ENCODE measurements at regions not wholly inside any gene's neighbourhood (a gene's known extent, or its start where the extent isn't known, plus 50 kb on each side); places are given as distances from the start of the nearest gene placed in this dataset.

DNA sequence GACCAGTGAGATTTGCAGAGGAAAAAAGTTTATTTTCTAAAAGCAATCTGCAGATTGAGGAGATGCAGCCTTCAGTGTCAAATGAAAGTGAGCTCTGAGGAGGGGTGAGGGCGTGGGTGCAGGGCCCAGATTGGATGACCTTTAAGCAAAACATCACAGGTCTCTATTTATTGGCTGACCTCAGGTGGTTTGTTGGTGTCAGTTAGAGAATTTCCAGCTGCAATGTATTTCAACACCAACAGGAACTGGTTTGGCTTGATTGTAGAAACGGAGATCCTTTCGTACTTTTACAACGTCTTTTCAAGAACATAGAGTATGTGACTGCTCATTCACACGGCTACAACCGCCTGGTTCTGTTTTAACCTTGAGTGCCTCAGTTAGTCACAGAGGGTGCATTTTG lies 1069.1 kb downstream of the EFNA5 start:
- no peak for DNase-seq (ENCODE audit: low spot score)
- H3K4me1 ChIP-seq: no peaks in the 10 kb centered on the region
- no peak overlapping the region for H3K4me3 ChIP-seq
- H3K27ac ChIP-seq: no peak overlapping the region
- TF ChIP-seq, protein P1, sequence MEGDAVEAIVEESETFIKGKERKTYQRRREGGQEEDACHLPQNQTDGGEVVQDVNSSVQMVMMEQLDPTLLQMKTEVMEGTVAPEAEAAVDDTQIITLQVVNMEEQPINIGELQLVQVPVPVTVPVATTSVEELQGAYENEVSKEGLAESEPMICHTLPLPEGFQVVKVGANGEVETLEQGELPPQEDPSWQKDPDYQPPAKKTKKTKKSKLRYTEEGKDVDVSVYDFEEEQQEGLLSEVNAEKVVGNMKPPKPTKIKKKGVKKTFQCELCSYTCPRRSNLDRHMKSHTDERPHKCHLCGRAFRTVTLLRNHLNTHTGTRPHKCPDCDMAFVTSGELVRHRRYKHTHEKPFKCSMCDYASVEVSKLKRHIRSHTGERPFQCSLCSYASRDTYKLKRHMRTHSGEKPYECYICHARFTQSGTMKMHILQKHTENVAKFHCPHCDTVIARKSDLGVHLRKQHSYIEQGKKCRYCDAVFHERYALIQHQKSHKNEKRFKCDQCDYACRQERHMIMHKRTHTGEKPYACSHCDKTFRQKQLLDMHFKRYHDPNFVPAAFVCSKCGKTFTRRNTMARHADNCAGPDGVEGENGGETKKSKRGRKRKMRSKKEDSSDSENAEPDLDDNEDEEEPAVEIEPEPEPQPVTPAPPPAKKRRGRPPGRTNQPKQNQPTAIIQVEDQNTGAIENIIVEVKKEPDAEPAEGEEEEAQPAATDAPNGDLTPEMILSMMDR (IDR thresholded peaks at IDR 0.05): no peak
- no peaks in the 10 kb centered on the region for H3K9me3 ChIP-seq
- no peaks in the 10 kb centered on the region for H3K27me3 ChIP-seq
- H3K36me3 ChIP-seq: no peaks in the 10 kb centered on the region

- no peak for DNase-seq (ENCODE audit: low spot score)
- H3K27me3 ChIP-seq: no peaks in the 10 kb centered on the region
- no peak overlapping the region for H3K27ac ChIP-seq
- H3K4me1 ChIP-seq: no peaks in the 10 kb centered on the region
- H3K36me3 ChIP-seq: no peaks in the 10 kb centered on the region
- no peaks in the 10 kb centered on the region for H3K9me3 ChIP-seq
- no peak overlapping the region for H3K4me3 ChIP-seq
- TF ChIP-seq, protein P1 (IDR thresholded peaks at IDR 0.05): no peak
These were observed 1069.9 kb downstream of the EFNA5 start for GRCh38 chr5:106600803-106601202.

- H3K4me1 ChIP-seq: no peaks in the 10 kb centered on the region
- H3K36me3 ChIP-seq: no peaks in the 10 kb centered on the region
- no peak overlapping the region for H3K4me3 ChIP-seq
- peaks cover 0 to 9% of the 10 kb centered on the region in 2 donors for H3K9me3 ChIP-seq
- no peaks in the 10 kb centered on the region for H3K27me3 ChIP-seq
- DNase-seq (ENCODE audit: low spot score): no peak
- H3K27ac ChIP-seq: no peak overlapping the region
- TF ChIP-seq, protein P1 (IDR thresholded peaks at IDR 0.05): no peak
These were observed 1074.9 kb downstream of the EFNA5 start for GRCh38 chr5:106595864-106596263.

DNA sequence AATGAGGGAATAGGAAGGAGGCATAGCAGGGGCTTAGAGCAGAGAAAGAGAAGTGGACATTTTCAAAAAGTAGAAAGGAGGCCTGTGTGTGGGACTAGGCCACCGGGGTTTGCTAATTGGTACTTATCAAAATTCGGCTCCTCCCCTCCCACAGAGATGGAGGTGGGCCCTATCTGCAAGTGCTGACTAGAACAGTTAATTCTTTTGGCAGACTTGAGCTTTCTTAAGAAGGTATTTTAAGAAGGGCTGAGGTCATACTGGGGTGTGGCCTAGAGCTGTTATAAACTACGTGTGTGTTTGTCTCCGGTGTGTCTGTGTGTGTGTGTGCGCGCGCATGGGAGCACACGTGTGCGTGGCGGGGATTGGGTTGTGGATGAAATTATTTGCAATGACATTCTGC lies 1086.5 kb downstream of the EFNA5 start:
- H3K4me1 ChIP-seq: no peaks in the 10 kb centered on the region
- DNase-seq (ENCODE audit: low spot score): no peak
- H3K27me3 ChIP-seq: no peaks in the 10 kb centered on the region
- no peak overlapping the region for H3K4me3 ChIP-seq
- H3K27ac ChIP-seq: no peak overlapping the region
- TF ChIP-seq, protein P1 (IDR thresholded peaks at IDR 0.05): no peak
- no peaks in the 10 kb centered on the region for H3K9me3 ChIP-seq
- no peaks in the 10 kb centered on the region for H3K36me3 ChIP-seq

DNA sequence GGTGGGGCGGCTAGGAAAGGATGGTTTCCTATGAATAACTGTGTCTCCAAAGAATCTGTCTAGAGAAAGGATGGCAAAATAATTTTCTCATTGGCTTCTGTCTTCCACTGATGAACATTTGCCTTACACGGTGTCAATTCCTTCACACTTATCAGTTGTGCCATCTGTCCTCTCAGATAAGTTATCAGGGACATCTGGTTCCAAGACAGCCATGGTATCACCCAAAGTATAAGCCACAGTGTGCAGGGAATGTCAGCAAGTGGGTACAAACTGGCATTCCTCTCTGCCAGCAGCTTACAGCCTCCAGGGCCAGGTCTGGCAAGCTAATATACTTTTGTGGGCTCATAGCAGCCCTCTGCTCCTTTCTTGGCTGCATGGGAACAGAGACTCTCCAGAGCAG lies 1092.0 kb downstream of the EFNA5 start:
- H3K9me3 ChIP-seq: no peaks in the 10 kb centered on the region
- no peaks in the 10 kb centered on the region for H3K27me3 ChIP-seq
- no peaks in the 10 kb centered on the region for H3K36me3 ChIP-seq
- no peak overlapping the region for H3K27ac ChIP-seq
- no peak overlapping the region for H3K4me3 ChIP-seq
- H3K4me1 ChIP-seq: no peaks in the 10 kb centered on the region
- no peak for DNase-seq (ENCODE audit: low spot score)
- TF ChIP-seq, protein P1 (IDR thresholded peaks at IDR 0.05): no peak

DNA sequence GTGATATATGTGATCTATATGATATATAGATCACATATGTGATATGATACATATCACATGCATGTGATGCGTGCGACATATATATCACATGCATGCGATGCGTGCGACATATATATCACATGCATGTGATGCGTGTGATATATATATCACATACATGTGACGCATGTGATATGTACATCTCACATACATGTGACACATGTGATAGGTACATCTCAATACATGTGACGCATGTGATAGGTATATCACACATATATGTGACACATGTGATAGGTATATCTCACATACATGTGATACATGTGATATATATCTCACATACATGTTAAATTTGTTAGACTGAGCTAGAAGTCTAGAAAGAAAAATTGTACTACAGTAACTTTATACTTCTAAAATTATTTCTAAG lies 1095.9 kb downstream of the EFNA5 start:
- Histone ChIP-seq H3K9me3 (peaks cover 0 to 3% of the 10 kb centered on the region in 2 donors), H3K4me3 (no peak overlapping the region), H3K4me1 (no peaks in the 10 kb centered on the region), H3K27ac (no peak overlapping the region), H3K27me3 (no peaks in the 10 kb centered on the region), H3K36me3 (no peaks in the 10 kb centered on the region)
- no peak for DNase-seq (ENCODE audit: low spot score)
- TF ChIP-seq, protein P1 (IDR thresholded peaks at IDR 0.05): no peak
